PC-3 (cell line): ENCODE measurements at regions not wholly inside any gene's neighbourhood (a gene's known extent, or its start where the extent isn't known, plus 50 kb on each side); places are given as distances from the start of the nearest gene placed in this dataset.

Source experiments
- ATAC-seq: fragments of 200-7000 bp; cut with Tn5 transposase; 2 replicates; pipeline ENCODE4 v1.9.1; 2020; ENCODE audit warnings: mild to moderate bottlenecking, moderate library complexity
- BruUV-seq: library from RNA; stranded (reverse); fragments of 400-500 nt; replicated peaks from 2 replicates; lab custom pipeline; 2021; lab: Mats Ljungman, UMichigan
- CTCF ChIA-PET: fragments of 300-600 bp; sonication (Branson Sonifier 250); formaldehyde crosslinking; loops from one replicate; lab custom pipeline; 2022; ENCODE audit warnings: antibody characterized with exemption; lab: Charles Lee
- POLR2A ChIA-PET: fragments of 300-600 bp; sonication (Branson Sonifier 250); formaldehyde crosslinking; loops from one replicate; lab custom pipeline; 2022; ENCODE audit warnings: antibody characterized with exemption; ENCODE audit not compliant: unreplicated experiment; lab: Charles Lee
- DNase-seq: peaks from one replicate; pipeline ENCODE4 v3.0.0-alpha.2; 2015
- H2AFZ ChIP-seq: fragments of 300-600 bp; sonication (generic); 2 replicates; pipeline ENCODE4 v1.6.0; 2016; ENCODE audit warnings: antibody characterized with exemption, low read length
- H3F3A ChIP-seq: fragments of 300-600 bp; sonication (generic); one replicate; pipeline ENCODE4 v1.6.0; 2017; ENCODE audit warnings: antibody characterized with exemption, low read length, control low read depth, mild to moderate bottlenecking; ENCODE audit not compliant: unreplicated experiment
- H3K27ac ChIP-seq: fragments of 300-600 bp; sonication (generic); 2 replicates; pipeline ENCODE4 v1.5.1; 2016; ENCODE audit warnings: mild to moderate bottlenecking, low read length
- H3K27me3 ChIP-seq: fragments of 300-600 bp; sonication (generic); 2 replicates; pipeline ENCODE4 v1.6.1; 2016; ENCODE audit warnings: low read length, mixed read lengths
- H3K36me3 ChIP-seq: fragments of 300-600 bp; sonication (generic); 2 replicates; pipeline ENCODE4 v1.6.1; 2016; ENCODE audit warnings: low read depth, mixed run types, low read length, mixed read lengths
- H3K4me1 ChIP-seq: fragments of 300-600 bp; sonication (generic); 2 replicates; pipeline ENCODE4 v1.5.1; 2016; ENCODE audit warnings: low read length; ENCODE audit not compliant: insufficient read depth
- H3K4me2 ChIP-seq: fragments of 300-600 bp; sonication (generic); 2 replicates; pipeline ENCODE4 v1.6.0; 2016; ENCODE audit warnings: low read length
- H3K4me3 ChIP-seq: fragments of 300-600 bp; sonication (generic); 2 replicates; pipeline ENCODE4 v1.5.1; 2016; ENCODE audit warnings: mild to moderate bottlenecking, low read length, mixed read lengths
- H3K79me2 ChIP-seq: fragments of 300-600 bp; sonication (generic); 2 replicates; pipeline ENCODE4 v1.6.1; 2017; ENCODE audit warnings: low read length, mixed read lengths
- H3K9ac ChIP-seq: fragments of 300-600 bp; sonication (generic); 2 replicates; pipeline ENCODE4 v1.6.0; 2016; ENCODE audit warnings: mild to moderate bottlenecking, low read length
- H3K9me2 ChIP-seq: fragments of 300-600 bp; sonication (generic); replicated peaks from 2 replicates; pipeline ENCODE4 v1.6.1; 2016; ENCODE audit warnings: mixed run types, low read length, mixed read lengths
- H3K9me3 ChIP-seq: fragments of 300-600 bp; sonication (generic); 2 replicates; pipeline ENCODE4 v1.6.1; 2016; ENCODE audit warnings: low read length, mixed read lengths
- H4K20me1 ChIP-seq: fragments of 300-600 bp; sonication (generic); 2 replicates; pipeline ENCODE4 v1.6.1; 2016; ENCODE audit warnings: low read length, mixed read lengths
- EZH2 ChIP-seq: fragments of 300-600 bp; sonication (generic); IDR thresholded peaks from one replicate; pipeline ENCODE4 v1.6.1; 2017; ENCODE audit warnings: antibody characterized with exemption, mild to moderate bottlenecking, low read length; ENCODE audit not compliant: unreplicated experiment
- EZH2phosphoT487 ChIP-seq: fragments of 300-600 bp; sonication (generic); IDR thresholded peaks from 2 replicates; pipeline ENCODE4 v1.6.1; 2018; ENCODE audit warnings: mild to moderate bottlenecking, antibody characterized with exemption, low read length, borderline replicate concordance
- intact Hi-C: fragments of 100-400 bp; cut with micrococcal nuclease; formaldehyde crosslinking; loops from 2 replicates; pipeline ENCODE4 v1.9.0; 2023
- TF ChIP-seq, protein P1 (sequence below): fragments of 300-600 bp; sonication (generic); conservative IDR thresholded peaks from 2 replicates; pipeline ENCODE4 v1.5.1; 2017; ENCODE audit warnings: antibody characterized with exemption, low read depth, mild to moderate bottlenecking, low read length

GRCh38 chr3:35215525-35216500, 423.5 kb upstream of the ARPP21 start:
- Histone ChIP-seq H3K27ac (no peak overlapping the region), H3K4me3 (no peak overlapping the region), H3K4me2 (no peak overlapping the region), H3K36me3 (no peaks in the 10 kb centered on the region), H3K9me3 (peaks cover 5% of the 10 kb centered on the region; the same call in 1 of the 2 replicates), H3K9ac (no peak overlapping the region), H3K4me1 (no peaks in the 10 kb centered on the region), H4K20me1 (no peaks in the 10 kb centered on the region), H3F3A (no peaks in the 10 kb centered on the region), H2AFZ (no peak overlapping the region), H3K27me3 (no peaks in the 10 kb centered on the region), H3K79me2 (no peaks in the 10 kb centered on the region), H3K9me2 (no peaks in the 10 kb centered on the region)
- ChIA-PET POLR2A (no interaction called here), CTCF (no interaction called here)
- intact Hi-C loops: no loop called here
- BruUV-seq: no TSS peak
- ATAC-seq: no peak
- TF ChIP-seq, protein P1, sequence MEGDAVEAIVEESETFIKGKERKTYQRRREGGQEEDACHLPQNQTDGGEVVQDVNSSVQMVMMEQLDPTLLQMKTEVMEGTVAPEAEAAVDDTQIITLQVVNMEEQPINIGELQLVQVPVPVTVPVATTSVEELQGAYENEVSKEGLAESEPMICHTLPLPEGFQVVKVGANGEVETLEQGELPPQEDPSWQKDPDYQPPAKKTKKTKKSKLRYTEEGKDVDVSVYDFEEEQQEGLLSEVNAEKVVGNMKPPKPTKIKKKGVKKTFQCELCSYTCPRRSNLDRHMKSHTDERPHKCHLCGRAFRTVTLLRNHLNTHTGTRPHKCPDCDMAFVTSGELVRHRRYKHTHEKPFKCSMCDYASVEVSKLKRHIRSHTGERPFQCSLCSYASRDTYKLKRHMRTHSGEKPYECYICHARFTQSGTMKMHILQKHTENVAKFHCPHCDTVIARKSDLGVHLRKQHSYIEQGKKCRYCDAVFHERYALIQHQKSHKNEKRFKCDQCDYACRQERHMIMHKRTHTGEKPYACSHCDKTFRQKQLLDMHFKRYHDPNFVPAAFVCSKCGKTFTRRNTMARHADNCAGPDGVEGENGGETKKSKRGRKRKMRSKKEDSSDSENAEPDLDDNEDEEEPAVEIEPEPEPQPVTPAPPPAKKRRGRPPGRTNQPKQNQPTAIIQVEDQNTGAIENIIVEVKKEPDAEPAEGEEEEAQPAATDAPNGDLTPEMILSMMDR: no peak
- TF ChIP-seq EZH2: no peak
- TF ChIP-seq EZH2phosphoT487: no peak
- no peak for DNase-seq

- Histone ChIP-seq H3K4me1 (no peaks in the 10 kb centered on the region), H4K20me1 (no peaks in the 10 kb centered on the region), H3K9me2 (no peaks in the 10 kb centered on the region), H3K36me3 (no peaks in the 10 kb centered on the region), H3K79me2 (no peaks in the 10 kb centered on the region), H3K27me3 (no peaks in the 10 kb centered on the region), H3K9me3 (peaks cover 12% of the 10 kb centered on the region; the same call in 1 of the 2 replicates), H3K4me2 (no peak overlapping the region), H3K9ac (no peak overlapping the region), H3F3A (no peaks in the 10 kb centered on the region), H2AFZ (no peak overlapping the region), H3K27ac (no peak overlapping the region), H3K4me3 (no peak overlapping the region)
- ATAC-seq: no peak
- ChIA-PET POLR2A (no interaction called here), CTCF (no interaction called here)
- no TSS peak for BruUV-seq
- DNase-seq: no peak
- TF ChIP-seq EZH2: no peak
- TF ChIP-seq, protein P1: no peak
- TF ChIP-seq EZH2phosphoT487: no peak
- intact Hi-C loops: no loop called here
These were observed 422.6 kb upstream of the ARPP21 start for GRCh38 chr3:35216501-35217266.
